ENCODE measurements at regions not wholly inside any gene's neighbourhood (a gene's known extent, or its start where the extent isn't known, plus 50 kb on each side); places are given as distances from the start of the nearest gene placed in this dataset.

DNA sequence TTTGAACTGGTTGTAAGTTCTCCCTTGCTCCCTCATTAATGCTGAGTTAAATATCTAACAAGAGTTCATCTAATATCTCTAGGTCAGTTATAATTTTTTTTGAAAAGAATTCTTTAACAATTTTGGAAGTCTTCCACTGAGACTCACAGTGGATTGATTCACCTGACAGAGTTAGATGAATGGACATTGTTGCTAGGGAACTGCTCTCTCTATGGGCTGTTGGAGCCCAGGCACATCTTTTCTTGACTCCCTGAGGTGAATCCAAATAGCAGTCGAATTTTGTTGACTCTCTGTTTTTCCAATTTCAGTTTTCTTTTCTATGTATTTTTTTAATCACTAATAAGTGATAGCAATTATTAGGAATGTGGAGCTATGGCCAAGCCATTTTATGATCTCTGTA is 996.1 kb upstream of the PABPC4L start:
- TF ChIP-seq, protein P1, sequence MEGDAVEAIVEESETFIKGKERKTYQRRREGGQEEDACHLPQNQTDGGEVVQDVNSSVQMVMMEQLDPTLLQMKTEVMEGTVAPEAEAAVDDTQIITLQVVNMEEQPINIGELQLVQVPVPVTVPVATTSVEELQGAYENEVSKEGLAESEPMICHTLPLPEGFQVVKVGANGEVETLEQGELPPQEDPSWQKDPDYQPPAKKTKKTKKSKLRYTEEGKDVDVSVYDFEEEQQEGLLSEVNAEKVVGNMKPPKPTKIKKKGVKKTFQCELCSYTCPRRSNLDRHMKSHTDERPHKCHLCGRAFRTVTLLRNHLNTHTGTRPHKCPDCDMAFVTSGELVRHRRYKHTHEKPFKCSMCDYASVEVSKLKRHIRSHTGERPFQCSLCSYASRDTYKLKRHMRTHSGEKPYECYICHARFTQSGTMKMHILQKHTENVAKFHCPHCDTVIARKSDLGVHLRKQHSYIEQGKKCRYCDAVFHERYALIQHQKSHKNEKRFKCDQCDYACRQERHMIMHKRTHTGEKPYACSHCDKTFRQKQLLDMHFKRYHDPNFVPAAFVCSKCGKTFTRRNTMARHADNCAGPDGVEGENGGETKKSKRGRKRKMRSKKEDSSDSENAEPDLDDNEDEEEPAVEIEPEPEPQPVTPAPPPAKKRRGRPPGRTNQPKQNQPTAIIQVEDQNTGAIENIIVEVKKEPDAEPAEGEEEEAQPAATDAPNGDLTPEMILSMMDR (IDR thresholded peaks at IDR 0.05; ENCODE audit: insufficient read depth, low read length, poor library complexity, severe bottlenecking): no peak
- no peak for TF ChIP-seq EZH2phosphoT487 (conservative IDR thresholded peaks at IDR 0.05; ENCODE audit: low read length)

Data from SU-DHL-6 (cell line).